HG03520 (cell line): ENCODE measurements at regions not wholly inside any gene's neighbourhood (a gene's known extent, or its start where the extent isn't known, plus 50 kb on each side); places are given as distances from the start of the nearest gene placed in this dataset.

Experiments used
- ATAC-seq: cut with Tn5 transposase; IDR thresholded peaks from one replicate; pipeline ENCODE4 v1.9.1; 2021; ENCODE audit warnings: mild to moderate bottlenecking, moderate library complexity; ENCODE audit not compliant: unreplicated experiment

DNA sequence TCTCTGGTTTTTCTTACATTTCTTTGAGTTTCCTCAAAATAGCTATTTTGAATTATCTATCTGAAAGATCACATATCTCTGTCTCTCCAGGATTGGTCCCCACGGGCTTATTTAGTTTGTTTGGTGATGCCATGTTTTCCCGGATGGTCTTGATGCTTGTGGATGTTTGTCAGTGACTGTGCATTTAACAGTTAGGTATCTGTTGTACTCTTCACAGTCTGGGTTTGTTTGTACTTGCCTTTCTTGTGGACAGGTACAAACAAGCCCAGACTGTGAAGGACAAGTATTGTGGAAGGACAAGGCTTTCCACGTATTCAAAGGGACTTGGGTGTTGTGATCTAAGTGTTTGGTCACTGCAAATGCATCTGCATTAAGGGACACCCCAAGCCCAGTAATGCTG, 49.9 kb upstream of the TOP1 start:
- no peak for ATAC-seq
